HG03378 (cell line): ENCODE measurements at regions not wholly inside any gene's neighbourhood (a gene's known extent, or its start where the extent isn't known, plus 50 kb on each side); places are given as distances from the start of the nearest gene placed in this dataset.
"Not testable (repeated sequence)": the region's sequence is repeated elsewhere in the genome, so short reads cannot be mapped to it uniquely, and the experiment has no call there.

Experiments used
- ATAC-seq: cut with Tn5 transposase; IDR thresholded peaks from one replicate; pipeline ENCODE4 v1.9.1; 2021; ENCODE audit warnings: mild to moderate bottlenecking, moderate library complexity; ENCODE audit not compliant: unreplicated experiment

GRCh38 chr4:189622574-189622973 lies 318.1 kb upstream of the FRG1 start:
- peak; percentile 50 for ATAC-seq

GRCh38 chr4:189627041-189627440 lies 313.6 kb upstream of the FRG1 start:
- not testable (repeated sequence) for ATAC-seq

DNA sequence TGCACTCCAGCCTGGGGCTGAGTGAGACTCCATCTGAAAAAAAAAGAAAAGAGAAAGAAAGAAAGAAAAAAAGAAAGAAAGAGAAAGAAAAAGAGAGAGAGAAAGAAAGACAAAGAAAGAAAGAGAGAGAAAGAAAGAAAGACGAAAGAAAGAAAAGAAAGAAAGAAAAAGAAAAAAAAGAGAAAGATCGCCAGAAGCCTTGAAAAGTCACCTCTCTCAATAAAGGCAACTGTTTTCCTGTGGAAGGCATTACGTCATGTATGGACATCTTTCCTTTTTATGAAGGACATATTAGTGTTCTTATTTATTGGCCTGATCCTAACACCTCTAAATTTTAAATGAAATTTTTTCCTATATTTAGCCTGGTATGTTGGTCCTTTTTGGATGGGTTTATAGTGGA lies 310.9 kb upstream of the FRG1 start:
- ATAC-seq: not testable (repeated sequence)

DNA sequence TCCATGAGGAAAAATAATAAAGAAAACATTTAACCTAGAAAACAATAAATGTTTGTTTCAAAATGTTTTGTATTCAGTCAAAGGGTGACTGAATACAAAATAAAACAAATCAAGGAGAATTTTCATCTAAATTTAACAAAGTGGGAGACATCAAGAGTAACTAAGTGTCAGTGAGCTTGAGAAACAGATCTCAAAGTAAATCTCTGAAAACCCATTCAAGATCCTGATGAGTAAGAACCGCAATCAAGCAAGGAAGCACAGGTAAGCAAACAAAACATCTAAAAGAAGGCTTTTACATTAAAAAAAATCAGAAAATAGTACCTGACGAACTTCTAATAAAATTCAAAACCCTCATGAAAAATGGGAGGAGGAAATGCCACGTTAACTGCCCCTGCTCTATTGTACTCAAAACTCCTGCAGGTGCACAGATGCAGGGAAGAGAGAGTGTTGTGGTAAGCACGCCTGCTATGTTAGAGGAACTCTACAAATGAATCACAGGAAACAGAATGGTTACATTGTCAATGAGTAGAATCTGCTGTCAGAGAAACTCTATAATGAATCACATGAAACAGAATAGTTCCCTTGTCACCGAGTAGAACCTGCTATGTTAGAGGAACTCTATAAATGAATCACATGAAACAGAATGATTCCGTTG lies 309.6 kb upstream of the FRG1 start:
- peak; percentile 94 for ATAC-seq

- not testable (repeated sequence) for ATAC-seq
These were observed 309.1 kb upstream of the FRG1 start for GRCh38 chr4:189631568-189631916.

DNA sequence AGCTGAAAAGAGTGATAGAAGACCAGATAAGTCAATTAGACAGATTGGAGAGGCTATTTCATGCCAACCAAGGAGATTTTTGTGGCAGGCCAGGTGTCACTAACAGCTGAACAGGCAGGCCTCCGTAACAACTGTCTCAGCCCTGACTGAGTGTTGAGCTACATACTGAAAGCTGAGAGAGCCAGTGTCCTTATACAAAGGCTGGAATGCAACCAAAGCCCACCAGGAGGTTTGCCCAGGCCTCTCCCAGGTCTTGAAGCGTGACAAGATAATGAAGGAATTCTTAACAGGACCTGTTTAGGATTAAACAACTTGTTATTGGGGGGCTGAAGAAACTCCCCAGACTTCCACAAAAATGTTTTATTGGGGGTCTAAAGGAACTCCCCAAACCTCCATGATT lies 290.2 kb upstream of the FRG1 start:
- not testable (repeated sequence) for ATAC-seq

GRCh38 chr4:189653130-189653653 lies 287.5 kb upstream of the FRG1 start:
- not testable (repeated sequence) for ATAC-seq

DNA sequence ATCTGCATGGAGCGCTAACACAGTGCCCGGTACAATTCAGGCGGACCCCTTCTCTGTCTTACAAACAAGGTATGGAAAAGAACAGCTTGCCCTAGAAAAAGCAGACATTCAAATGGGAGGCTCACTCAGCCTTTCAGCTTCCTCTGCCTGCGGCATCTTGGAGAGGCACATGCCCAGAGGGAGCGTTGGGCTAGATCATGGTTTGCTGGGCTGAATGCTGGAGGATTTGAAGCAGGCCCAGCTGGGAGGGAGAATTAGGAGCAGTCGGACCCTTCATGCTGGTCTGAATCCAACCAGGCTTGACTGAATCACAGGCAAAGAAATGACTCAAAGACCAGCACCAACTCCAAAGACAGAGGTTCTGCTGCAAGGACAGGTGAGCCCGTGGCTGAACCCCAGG lies 286.7 kb upstream of the FRG1 start:
- ATAC-seq: not testable (repeated sequence)

- not testable (repeated sequence) for ATAC-seq
These were observed 286.3 kb upstream of the FRG1 start for GRCh38 chr4:189654396-189654795.

DNA sequence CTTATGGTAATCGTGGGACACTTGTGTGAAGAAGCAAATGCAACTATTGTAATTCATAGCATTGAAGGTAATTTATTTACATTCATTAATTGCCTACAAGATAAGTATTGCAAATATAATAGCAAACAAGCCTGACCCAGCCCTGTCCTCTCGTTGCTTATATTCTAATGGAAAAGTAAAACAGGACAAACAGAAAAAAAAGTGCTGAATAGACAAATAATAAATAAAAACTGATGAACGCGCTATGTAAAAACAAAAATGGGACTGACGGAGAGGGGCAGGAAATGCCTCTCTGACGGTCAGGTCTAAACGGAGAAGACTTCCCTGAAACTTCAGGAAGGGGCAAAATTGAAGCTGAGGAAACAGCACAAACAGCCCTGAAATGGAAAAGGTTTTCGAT lies 284.9 kb upstream of the FRG1 start:
- ATAC-seq: not testable (repeated sequence)

GRCh38 chr4:189656641-189657040 lies 284.0 kb upstream of the FRG1 start:
- no peak for ATAC-seq

DNA sequence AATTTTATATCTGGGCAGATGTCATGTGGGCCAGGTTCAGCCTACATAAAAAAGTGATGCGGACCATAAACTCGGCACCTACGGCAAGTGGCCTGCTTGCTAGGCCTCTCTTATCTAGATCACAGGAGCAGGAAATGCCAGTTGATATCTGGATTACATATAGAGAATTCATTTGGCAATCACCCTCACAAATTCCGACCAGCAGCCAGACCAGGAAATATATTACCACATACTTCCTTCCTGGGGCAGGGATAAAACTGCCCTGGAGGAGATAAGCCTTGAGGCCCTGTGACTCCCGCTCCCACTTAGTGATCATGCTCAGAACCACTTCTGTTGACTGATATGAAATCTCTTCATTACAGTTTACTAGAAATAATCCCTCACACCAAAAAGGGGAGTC lies 282.4 kb upstream of the FRG1 start:
- ATAC-seq: not testable (repeated sequence)

DNA sequence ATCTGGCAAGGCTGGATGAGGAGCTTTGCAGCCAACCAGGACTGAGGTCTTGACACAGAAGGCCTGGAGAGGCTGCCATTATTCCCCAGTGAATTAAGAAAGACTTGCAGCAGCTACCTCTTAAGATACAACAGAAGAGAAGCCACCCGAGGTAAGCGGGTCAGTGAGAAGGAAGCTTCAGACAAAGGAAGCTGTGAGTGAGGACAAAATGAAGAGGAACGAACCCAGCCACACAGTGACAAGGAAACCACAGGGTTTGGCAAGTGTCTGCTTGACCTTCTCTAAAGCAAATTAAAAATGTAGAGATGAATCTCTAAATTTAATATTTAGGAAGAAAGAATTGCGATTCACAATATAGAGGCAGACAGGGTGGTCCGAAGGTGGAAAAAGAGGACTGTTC lies 281.8 kb upstream of the FRG1 start:
- ATAC-seq: not testable (repeated sequence)

DNA sequence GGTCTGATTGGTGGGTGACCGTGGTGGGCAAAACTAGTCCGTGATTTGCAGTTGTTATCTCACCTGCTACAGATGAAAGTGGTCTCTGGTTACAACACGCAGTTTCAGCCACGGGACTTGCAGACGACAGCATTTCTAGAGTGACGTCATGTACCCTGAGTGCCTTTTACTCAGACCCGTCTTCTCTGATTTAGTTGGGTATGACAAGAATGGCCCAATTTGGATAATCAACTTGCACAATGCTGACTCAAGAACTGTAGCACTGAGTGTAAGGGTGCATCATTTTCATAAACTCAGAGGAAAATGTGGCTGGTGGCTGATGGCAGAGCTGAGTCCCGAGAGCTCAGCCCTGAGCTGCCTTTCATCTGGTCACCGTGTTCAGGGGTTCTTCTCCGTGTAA lies 281.4 kb upstream of the FRG1 start:
- ATAC-seq: no peak

- ATAC-seq: no peak
These were observed 279.8 kb upstream of the FRG1 start for GRCh38 chr4:189660722-189661360.

GRCh38 chr4:189664693-189665250 lies 275.9 kb upstream of the FRG1 start:
- no peak for ATAC-seq

DNA sequence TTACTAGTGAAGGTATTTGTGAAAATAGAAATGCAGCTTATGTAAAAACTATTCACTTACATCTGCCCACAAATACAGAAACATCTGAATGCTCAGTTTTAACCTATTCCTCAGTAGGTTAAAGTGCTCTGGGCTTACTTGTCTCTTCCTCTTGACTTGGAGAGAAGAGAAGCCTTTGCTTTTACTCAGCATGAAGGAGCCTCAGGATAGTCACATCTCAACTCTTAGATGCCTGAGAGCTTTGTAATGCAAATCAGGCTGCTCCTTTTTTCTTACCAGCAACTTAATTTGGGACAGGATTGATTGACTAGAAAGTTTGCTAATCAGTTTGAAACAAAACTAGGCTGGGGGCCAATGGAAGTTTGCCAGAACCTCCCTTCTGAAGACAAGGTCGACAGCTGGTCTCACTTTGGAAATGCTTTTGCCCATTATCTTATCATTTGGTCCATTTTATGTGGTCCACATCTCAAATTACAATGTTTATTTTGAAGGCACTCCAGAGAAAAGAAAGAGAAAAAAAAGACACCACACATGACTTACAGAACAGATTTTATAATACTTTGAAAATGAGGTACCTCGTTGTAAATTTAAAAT lies 274.9 kb upstream of the FRG1 start:
- ATAC-seq: not testable (repeated sequence)

GRCh38 chr4:189667386-189667785 lies 273.3 kb upstream of the FRG1 start:
- not testable (repeated sequence) for ATAC-seq

- not testable (repeated sequence) for ATAC-seq
These were observed 242.9 kb upstream of the FRG1 start for GRCh38 chr4:189697675-189698245.

GRCh38 chr4:189703000-189703399 lies 237.7 kb upstream of the FRG1 start:
- ATAC-seq: not testable (repeated sequence)

GRCh38 chr4:189706821-189707220 lies 233.9 kb upstream of the FRG1 start:
- not testable (repeated sequence) for ATAC-seq
